PC-9 (cell line): ENCODE measurements at regions not wholly inside any gene's neighbourhood (a gene's known extent, or its start where the extent isn't known, plus 50 kb on each side); places are given as distances from the start of the nearest gene placed in this dataset.

Source experiments
- CTCF ChIP-seq: fragments of 200-600 bp; sonication (generic); conservative IDR thresholded peaks from 2 replicates; pipeline ENCODE4 v1.6.1; 2017; ENCODE audit warnings: mixed run types, antibody characterized with exemption, mild to moderate bottlenecking, moderate library complexity
- EZH2 ChIP-seq: fragments of 200-600 bp; sonication (generic); IDR thresholded peaks from 2 replicates; pipeline ENCODE4 v1.8.0; 2017; ENCODE audit warnings: antibody characterized with exemption, low read depth

GRCh38 chr19:31135841-31136240 is 213.4 kb downstream of the TSHZ3 start:
- no peak for TF ChIP-seq EZH2
- TF ChIP-seq CTCF = no peak
